Ramos (cell line): ENCODE measurements at regions not wholly inside any gene's neighbourhood (a gene's known extent, or its start where the extent isn't known, plus 50 kb on each side); places are given as distances from the start of the nearest gene placed in this dataset.
"Not testable (repeated sequence)": the region's sequence is repeated elsewhere in the genome, so short reads cannot be mapped to it uniquely, and the experiment has no call there.

Experiments
- in situ Hi-C: fragments of 300-500 bp; cut with MboI; formaldehyde crosslinking; loops from one replicate; pipeline ENCODE4 v1.14.3; 2022; ENCODE audit warnings: low sequenced_read_pairs; ENCODE audit not compliant: unreplicated experiment

GRCh38 chr2:144905956-144906355 is 386.0 kb upstream of the ZEB2 start:
- in situ Hi-C loops, result no loop called here

GRCh38 chr2:144904612-144905011 is 384.7 kb upstream of the ZEB2 start:
- in situ Hi-C loops, result no loop called here

- in situ Hi-C loops, result not testable (repeated sequence)
Measured at GRCh38 chr2:144903045-144903444, 383.1 kb upstream of the ZEB2 start.

DNA sequence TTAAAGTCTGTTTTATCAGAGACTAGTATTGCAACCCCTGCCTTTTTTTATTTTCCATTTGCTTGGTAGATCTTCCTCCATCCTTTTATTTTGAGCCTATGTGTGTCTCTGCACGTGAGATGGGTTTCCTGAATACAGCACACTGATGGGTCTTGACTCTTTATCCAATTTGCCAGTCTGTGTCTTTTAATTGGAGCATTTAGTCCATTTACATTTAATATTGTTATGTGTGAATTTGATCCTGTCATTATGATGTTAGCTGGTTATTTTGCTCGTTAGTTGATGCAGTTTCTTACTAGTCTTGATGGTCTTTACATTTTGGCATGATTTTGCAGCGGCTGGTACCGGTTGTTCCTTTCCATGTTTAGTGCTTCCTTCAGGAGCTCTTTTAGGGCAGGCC is 381.5 kb upstream of the ZEB2 start:
- in situ Hi-C loops, result not testable (repeated sequence)

DNA sequence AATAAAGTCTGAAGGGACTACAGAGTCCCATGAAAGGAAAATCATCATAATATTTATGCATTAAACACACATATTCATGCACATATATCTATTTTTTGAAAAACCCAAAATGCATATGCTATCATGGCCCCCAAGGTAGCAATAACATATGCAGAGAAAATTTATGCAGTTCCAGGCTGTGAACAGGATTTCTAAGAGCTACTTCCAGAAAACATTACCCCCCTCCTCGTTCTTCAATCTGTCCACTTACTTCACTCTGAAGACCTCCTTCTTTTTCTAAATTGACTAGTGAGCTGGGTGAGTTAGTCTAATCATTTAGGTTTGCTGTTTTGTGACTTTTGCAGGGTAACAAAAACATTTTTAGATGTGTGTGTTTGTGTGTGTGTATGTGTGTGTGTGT is 376.4 kb upstream of the ZEB2 start:
- in situ Hi-C loops, result no loop called here

DNA sequence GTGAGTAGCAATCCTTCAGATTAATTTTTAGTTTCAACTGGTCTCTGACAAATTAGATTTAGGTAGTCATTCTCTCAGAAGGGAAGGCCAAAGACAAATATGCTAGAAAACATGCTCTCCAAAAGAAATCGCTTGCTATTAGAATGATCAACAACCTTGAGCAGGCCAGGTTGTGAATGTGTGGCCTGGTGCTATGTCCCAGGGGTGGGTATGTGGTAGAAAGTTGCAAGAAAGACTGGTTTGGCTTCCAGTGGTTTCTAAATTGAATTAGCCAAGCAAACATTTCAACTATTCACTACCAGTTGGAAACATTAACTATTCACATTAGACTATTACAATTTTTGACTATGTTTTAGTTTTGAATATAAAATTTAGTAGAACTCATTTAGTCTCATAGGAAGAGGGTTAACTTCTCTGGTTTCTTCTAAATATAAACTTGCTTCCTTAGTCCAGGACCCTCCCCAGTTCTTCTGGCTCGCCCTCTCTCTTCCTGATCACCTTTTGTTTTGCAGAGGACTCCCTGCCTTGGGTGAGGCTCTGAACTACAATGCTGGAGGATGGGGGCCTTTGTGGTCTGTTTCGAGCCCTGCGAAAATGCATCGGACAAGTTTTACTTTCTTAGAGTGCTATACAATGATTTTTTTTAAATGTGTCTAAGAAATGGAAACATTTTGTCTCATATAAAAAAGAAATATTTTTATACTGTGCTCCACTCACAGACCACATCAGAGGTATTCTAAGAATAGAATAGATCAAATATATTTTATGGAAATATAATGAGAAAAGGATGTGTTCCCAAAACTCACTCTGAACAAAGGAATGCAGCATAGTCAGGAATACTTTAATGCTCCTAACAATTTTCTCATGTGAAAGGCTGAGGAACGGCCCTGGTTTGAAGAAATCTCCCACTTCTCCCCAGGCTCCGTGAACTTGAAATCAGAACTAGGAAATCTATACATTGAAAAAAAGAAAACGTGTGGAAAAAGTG is 375.0 kb upstream of the ZEB2 start:
- in situ Hi-C loops, result no loop called here

- in situ Hi-C loops, result no loop called here
Measured at GRCh38 chr2:144893464-144893863, 373.5 kb upstream of the ZEB2 start.

GRCh38 chr2:144890828-144891227 is 370.9 kb upstream of the ZEB2 start:
- in situ Hi-C loops, result no loop called here

- in situ Hi-C loops, result no loop called here
Measured at GRCh38 chr2:144889348-144889747, 369.4 kb upstream of the ZEB2 start.

DNA sequence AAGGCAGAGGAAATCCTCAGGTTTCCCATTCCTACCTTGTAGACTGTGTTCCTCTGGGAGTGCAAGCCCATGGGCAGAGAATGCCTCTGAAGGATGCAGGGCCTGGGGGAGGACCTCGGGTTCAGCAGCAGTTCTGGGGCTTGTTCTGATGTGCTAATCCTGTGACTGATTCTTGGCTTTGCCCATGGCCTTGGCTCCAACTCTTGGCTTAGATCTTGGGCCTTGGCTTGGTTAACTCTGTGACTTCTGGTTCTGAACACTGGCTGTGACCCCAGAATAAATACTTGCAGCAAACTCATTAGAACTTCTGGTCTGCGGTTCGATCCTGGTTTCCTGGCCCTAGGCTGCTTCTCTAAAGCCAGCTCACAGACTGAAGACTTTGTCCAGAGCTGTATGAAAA is 366.9 kb upstream of the ZEB2 start:
- in situ Hi-C loops, result no loop called here

- in situ Hi-C loops, result no loop called here
Measured at GRCh38 chr2:144877893-144878292, 358.0 kb upstream of the ZEB2 start.

DNA sequence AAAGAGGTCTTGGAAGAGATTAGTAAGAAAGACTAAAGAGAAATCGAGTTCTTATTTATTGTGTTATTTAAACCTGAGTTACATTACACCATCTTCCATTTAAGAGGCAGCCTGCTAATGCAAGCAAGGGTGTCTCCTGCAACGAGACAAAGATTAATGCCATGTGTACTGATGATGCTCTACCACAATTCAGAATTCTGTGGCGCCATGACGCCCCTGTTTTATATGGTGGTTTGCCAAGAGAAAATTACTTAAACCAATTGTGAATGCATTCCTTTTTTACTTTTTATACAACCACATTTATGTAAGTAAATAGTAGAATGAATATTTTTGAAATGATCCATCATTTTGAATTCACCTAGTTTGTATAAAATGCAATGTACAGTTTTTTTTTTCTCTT is 356.1 kb upstream of the ZEB2 start:
- in situ Hi-C loops, result no loop called here

- in situ Hi-C loops, result no loop called here
Measured at GRCh38 chr2:144875290-144875969, 355.5 kb upstream of the ZEB2 start.

DNA sequence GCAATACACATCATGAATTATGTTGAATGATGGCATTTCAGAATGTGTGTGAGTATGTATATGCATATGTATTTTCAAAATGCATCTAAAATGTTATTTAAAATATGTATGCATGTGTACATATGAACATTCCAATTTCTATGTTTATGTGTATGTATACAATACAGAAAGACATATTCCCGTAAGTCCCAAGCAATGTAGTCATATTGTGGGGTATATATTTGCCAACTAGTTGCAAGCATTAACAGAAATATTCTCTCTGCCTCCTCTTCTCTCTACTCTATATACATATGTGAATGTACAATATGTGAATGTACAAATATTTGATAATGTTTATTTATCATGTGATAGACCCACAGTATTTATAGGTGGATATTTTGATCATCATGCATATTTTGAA is 345.8 kb upstream of the ZEB2 start:
- in situ Hi-C loops, result no loop called here

GRCh38 chr2:144859716-144860115 is 339.8 kb upstream of the ZEB2 start:
- in situ Hi-C loops, result no loop called here

DNA sequence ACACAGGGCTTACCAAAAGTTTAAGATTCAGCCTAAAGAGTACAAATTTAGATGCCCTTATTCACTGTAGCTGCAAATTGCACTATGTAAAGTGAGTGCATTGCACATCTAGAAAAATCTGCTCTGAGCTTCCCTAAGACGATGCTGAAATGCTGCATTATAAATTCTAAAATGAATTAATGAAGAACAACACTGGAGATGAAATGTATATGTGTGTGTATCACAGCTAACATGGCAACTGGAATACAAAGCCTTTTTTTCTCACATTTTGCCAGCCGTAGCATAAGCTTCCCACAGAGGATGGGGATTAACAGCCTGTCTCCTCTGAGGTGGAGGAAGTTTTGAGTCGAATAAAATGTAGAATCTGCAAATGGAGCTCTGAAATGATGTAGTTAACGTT is 338.3 kb upstream of the ZEB2 start:
- in situ Hi-C loops, result no loop called here

DNA sequence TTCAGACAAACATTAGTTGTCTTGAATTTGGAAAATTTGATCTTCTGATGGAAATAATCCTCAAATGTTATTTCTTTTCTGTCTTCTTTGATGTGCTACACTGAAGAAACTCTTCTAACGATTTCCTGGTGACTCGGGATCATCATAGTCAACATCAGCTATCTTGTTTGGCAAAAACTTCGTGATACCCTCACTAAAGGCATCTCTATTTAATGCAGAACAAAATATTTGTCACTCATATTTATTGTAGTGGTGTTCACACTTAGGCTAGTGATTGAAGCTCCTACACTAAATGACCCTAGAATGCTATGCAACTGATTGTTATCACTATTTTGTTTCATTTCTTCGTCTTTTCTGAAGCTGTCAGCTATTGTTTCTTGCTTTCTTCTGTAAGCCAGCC is 334.7 kb upstream of the ZEB2 start:
- in situ Hi-C loops, result no loop called here

GRCh38 chr2:144849612-144850011 is 329.7 kb upstream of the ZEB2 start:
- in situ Hi-C loops, result no loop called here

- in situ Hi-C loops, result no loop called here
Measured at GRCh38 chr2:144848423-144848822, 328.5 kb upstream of the ZEB2 start.

- in situ Hi-C loops, result no loop called here
Measured at GRCh38 chr2:144847347-144848080, 327.6 kb upstream of the ZEB2 start.
